ENCODE measurements at regions not wholly inside any gene's neighbourhood (a gene's known extent, or its start where the extent isn't known, plus 50 kb on each side); places are given as distances from the start of the nearest gene placed in this dataset.
"Not testable (repeated sequence)": the region's sequence is repeated elsewhere in the genome, so short reads cannot be mapped to it uniquely, and the experiment has no call there.

DNA sequence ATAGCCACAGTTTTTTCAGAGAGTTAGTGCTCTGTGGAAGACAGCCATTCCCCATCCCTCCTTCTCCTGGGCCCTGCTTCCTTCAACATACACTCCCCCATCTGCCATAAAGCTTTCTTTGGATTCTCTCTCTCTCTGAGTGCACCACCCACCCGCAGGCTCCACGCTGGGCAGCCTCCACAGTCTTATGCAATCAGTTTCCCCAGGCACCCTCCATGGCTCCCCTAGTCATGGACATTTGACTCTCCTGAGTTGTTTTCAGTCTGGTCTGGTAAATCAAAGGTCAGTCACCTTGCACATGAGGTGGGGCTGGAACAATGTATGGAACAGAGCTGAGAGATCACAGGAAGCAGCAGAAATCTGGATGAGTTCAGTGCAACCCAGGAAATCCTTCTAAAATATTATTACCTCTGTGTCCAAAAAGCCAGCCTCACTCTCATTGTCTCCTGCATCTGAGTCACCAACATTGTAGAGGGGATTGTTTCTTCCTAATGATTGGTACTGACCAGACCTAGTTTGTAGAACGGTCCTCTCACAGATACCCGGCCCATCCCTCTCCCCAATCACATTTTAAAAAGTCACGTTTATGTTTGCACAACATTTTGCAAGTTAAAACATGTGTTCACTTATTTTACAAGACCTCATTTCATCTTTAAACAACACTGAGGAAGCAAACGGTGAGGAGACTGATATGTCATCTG is 70.1 kb downstream of the CYCS start:
- no peaks in the 10 kb centered on the region for H3K36me3 ChIP-seq (ENCODE audit: control insufficient read depth in 5 of 5, insufficient read depth in 5 of 5, low read length in 5 of 5)
- H3K27me3 ChIP-seq (ENCODE audit: control insufficient read depth in 5 of 5, insufficient read depth in 4 of 5, low read length in 5 of 5): peaks cover 0 to 8% (median 3%) of the 10 kb centered on the region in 5 donors
- H3K4me3 ChIP-seq (ENCODE audit: low read depth in 1 of 5, low read length in 5 of 5): no peak overlapping the region
- peaks cover 0 to 2% (median 0%) of the 10 kb centered on the region in 5 donors for H3K9me3 ChIP-seq (ENCODE audit: control insufficient read depth in 5 of 5, low read length in 5 of 5)
- no peak overlapping the region for H3K27ac ChIP-seq (ENCODE audit: low read depth, low read length)
- no peak overlapping the region for H3K9ac ChIP-seq (ENCODE audit: low read length in 5 of 5)
- no peaks in the 10 kb centered on the region for H3K4me1 ChIP-seq (ENCODE audit: control insufficient read depth in 5 of 5, insufficient read depth in 5 of 5, low read length in 5 of 5)

DNA sequence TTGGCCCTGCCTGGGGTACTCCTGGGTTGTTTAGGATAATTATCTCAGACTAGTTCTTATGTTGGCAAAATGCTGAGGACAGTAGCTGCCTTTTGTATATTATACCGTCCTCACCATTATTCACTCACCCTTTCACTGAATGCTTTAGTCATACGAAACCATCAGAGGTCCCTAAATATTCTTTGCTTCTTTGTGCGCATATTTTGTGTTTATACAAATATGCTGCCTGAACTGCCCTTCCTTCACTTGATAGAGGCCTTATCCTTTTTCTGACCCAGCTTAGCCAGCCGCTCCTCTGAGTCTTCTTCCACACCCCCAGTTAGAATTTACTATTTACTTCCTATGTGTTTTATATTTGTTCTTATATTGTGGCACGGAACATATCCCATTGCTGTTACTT is 70.2 kb upstream of the OSBPL3 start:
- Histone ChIP-seq H3K4me1 (ENCODE audit: control insufficient read depth in 5 of 5, insufficient read depth in 5 of 5, low read length in 5 of 5) (no peaks in the 10 kb centered on the region), H3K4me3 (ENCODE audit: low read depth in 1 of 5, low read length in 5 of 5) (no peak overlapping the region), H3K27ac (ENCODE audit: low read depth, low read length) (no peak overlapping the region), H3K27me3 (ENCODE audit: control insufficient read depth in 5 of 5, insufficient read depth in 4 of 5, low read length in 5 of 5) (peaks cover 0 to 4% (median 0%) of the 10 kb centered on the region in 5 donors), H3K9me3 (ENCODE audit: control insufficient read depth in 5 of 5, low read length in 5 of 5) (no peaks in the 10 kb centered on the region), H3K9ac (ENCODE audit: low read length in 5 of 5) (no peak overlapping the region), H3K36me3 (ENCODE audit: control insufficient read depth in 5 of 5, insufficient read depth in 5 of 5, low read length in 5 of 5) (no peaks in the 10 kb centered on the region)

DNA sequence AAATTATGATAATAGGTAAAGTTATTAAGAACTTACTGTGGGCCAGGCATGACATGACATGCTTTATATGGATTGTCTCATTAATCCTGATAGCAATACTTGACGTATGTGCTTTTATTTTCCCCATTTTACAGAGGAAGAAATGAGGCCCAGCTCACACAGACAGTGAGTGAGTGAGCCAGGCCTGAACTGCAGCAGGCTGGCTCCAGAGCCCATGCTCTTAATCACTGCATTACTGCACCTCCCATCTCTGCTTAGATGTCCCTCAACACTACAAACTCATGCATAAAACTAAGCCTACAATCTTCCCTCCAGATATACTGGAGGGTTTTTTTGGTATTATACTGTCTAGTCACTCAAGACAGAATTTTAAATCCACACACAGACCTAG is 68.5 kb upstream of the OSBPL3 start:
- Histone ChIP-seq H3K4me3 (ENCODE audit: low read depth in 1 of 5, low read length in 5 of 5) (no peak overlapping the region), H3K4me1 (ENCODE audit: control insufficient read depth in 5 of 5, insufficient read depth in 5 of 5, low read length in 5 of 5) (no peaks in the 10 kb centered on the region), H3K27me3 (ENCODE audit: control insufficient read depth in 5 of 5, insufficient read depth in 4 of 5, low read length in 5 of 5) (no peaks in the 10 kb centered on the region), H3K9ac (ENCODE audit: low read length in 5 of 5) (no peak overlapping the region), H3K36me3 (ENCODE audit: control insufficient read depth in 5 of 5, insufficient read depth in 5 of 5, low read length in 5 of 5) (no peaks in the 10 kb centered on the region), H3K27ac (ENCODE audit: low read depth, low read length) (no peak overlapping the region), H3K9me3 (ENCODE audit: control insufficient read depth in 5 of 5, low read length in 5 of 5) (no peaks in the 10 kb centered on the region)

DNA sequence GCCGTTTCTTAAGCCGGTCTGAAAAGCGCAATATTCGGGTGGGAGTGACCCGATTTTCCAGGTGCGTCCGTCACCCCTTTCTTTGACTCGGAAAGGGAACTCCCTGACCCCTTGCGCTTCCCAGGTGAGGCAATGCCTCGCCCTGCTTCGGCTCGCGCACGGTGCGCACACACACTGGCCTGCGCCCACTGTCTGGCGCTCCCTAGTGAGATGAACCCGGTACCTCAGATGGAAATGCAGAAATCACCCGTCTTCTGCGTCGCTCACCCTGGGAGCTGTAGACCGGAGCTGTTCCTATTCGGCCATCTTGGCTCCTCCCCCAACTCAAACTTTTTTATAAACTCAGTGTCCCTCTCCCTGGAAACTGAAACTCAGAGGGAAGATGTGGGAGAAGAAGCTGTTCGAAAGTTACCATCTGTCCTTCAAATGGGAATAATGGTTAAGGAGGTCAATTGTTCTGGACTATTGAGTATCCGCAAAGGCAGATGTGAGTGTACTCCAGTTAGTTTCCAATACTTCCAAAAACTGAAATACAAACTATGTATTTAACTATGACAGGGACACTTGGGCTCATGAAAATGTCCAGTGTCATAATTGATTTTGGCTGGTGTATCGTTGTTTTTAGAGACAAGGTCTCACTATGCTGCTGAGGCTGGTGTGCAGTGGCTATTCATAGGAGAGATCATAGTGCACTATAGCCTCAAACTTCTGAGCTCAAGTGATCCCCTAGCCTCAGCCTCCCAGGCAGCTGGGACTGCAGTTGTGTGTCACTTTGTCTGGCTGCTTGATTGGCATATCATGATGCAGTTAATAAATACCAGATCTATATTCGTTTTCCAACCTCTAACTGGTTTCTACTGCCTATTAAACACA is 67.8 kb upstream of the OSBPL3 start:
- H3K4me3 ChIP-seq (ENCODE audit: low read depth in 1 of 5, low read length in 5 of 5); H3K27ac ChIP-seq (ENCODE audit: low read depth, low read length); H3K9ac ChIP-seq (ENCODE audit: low read length in 5 of 5); H3K4me1 ChIP-seq (ENCODE audit: control insufficient read depth in 5 of 5, insufficient read depth in 5 of 5, low read length in 5 of 5); H3K27me3 ChIP-seq (ENCODE audit: control insufficient read depth in 5 of 5, insufficient read depth in 4 of 5, low read length in 5 of 5); H3K9me3 ChIP-seq (ENCODE audit: control insufficient read depth in 5 of 5, low read length in 5 of 5); H3K36me3 ChIP-seq (ENCODE audit: control insufficient read depth in 5 of 5, insufficient read depth in 5 of 5, low read length in 5 of 5): not testable (repeated sequence)

DNA sequence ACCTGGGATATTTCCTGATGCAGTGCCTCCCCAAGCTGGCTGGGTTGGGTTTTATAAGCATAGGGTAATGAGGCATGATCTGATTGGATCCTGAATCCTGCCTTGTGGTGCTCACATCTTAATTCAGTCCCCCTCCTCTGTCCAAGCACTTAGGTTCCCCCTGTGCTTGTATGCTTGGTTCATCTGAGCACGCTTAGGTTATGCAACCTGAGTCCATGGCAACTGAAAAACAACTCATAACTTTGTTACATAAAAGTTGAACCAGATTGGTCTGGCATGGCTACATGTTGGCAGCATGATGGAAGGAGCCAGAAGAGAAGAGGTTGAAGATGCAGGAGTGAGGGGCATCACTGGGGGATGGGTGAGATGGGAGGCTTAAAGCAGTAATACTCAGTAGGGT is 57.3 kb upstream of the OSBPL3 start:
- H3K9me3 ChIP-seq (ENCODE audit: control insufficient read depth in 5 of 5, low read length in 5 of 5): peaks cover 0 to 12% (median 3%) of the 10 kb centered on the region in 5 donors
- H3K27ac ChIP-seq (ENCODE audit: low read depth, low read length): no peak overlapping the region
- H3K27me3 ChIP-seq (ENCODE audit: control insufficient read depth in 5 of 5, insufficient read depth in 4 of 5, low read length in 5 of 5): no peaks in the 10 kb centered on the region
- H3K4me1 ChIP-seq (ENCODE audit: control insufficient read depth in 5 of 5, insufficient read depth in 5 of 5, low read length in 5 of 5): no peaks in the 10 kb centered on the region
- no peaks in the 10 kb centered on the region for H3K36me3 ChIP-seq (ENCODE audit: control insufficient read depth in 5 of 5, insufficient read depth in 5 of 5, low read length in 5 of 5)
- no peak overlapping the region for H3K4me3 ChIP-seq (ENCODE audit: low read depth in 1 of 5, low read length in 5 of 5)
- H3K9ac ChIP-seq (ENCODE audit: low read length in 5 of 5): no peak overlapping the region

DNA sequence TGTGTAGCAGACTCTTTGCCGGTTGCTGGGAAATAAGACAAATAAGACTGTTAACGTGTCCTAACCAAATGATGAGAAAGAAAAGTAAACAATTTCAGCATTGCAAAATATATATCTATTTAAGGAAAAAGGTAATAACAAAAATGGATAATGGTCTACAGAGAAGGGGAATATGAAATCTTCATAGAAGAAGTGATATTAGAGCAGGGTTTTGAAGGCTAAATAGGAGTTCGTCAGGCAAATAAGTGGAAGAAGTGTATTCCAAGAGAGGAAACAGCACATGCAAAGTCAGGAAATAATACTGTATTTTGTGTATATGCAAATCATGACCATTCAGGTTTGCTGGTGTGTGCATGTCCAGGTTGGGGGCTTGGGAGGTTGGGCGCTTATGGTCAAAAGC is 55.3 kb upstream of the OSBPL3 start:
- no peaks in the 10 kb centered on the region for H3K36me3 ChIP-seq (ENCODE audit: control insufficient read depth in 5 of 5, insufficient read depth in 5 of 5, low read length in 5 of 5)
- H3K27me3 ChIP-seq (ENCODE audit: control insufficient read depth in 5 of 5, insufficient read depth in 4 of 5, low read length in 5 of 5): no peaks in the 10 kb centered on the region
- H3K4me1 ChIP-seq (ENCODE audit: control insufficient read depth in 5 of 5, insufficient read depth in 5 of 5, low read length in 5 of 5): no peaks in the 10 kb centered on the region
- H3K27ac ChIP-seq (ENCODE audit: low read depth, low read length): no peak overlapping the region
- no peak overlapping the region for H3K9ac ChIP-seq (ENCODE audit: low read length in 5 of 5)
- H3K4me3 ChIP-seq (ENCODE audit: low read depth in 1 of 5, low read length in 5 of 5): no peak overlapping the region
- peaks cover 0 to 12% (median 3%) of the 10 kb centered on the region in 5 donors for H3K9me3 ChIP-seq (ENCODE audit: control insufficient read depth in 5 of 5, low read length in 5 of 5)

DNA sequence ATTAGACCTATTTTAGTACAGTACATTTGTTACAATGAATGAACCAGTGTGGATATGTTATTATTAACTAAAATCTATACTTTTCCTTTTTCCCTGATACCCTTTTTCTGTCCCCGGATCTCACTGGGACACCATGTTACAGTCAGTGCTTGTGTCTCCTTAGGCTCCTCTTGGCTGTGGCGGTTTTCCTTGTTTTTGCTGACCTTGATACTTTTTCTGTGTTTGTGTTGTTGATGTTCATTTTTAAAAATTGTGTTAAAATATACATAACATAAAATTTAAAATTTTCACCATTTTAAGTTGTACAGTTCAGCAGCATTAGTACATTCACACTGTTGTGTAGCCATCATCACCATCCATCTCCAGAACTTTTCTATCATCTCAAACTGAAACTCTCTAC is 54.2 kb upstream of the OSBPL3 start:
- Histone ChIP-seq H3K4me1 (ENCODE audit: control insufficient read depth in 5 of 5, insufficient read depth in 5 of 5, low read length in 5 of 5) (no peaks in the 10 kb centered on the region), H3K36me3 (ENCODE audit: control insufficient read depth in 5 of 5, insufficient read depth in 5 of 5, low read length in 5 of 5) (no peaks in the 10 kb centered on the region), H3K9ac (ENCODE audit: low read length in 5 of 5) (no peak overlapping the region), H3K9me3 (ENCODE audit: control insufficient read depth in 5 of 5, low read length in 5 of 5) (peaks cover 0 to 12% (median 3%) of the 10 kb centered on the region in 5 donors), H3K27ac (ENCODE audit: low read depth, low read length) (no peak overlapping the region), H3K27me3 (ENCODE audit: control insufficient read depth in 5 of 5, insufficient read depth in 4 of 5, low read length in 5 of 5) (no peaks in the 10 kb centered on the region), H3K4me3 (ENCODE audit: low read depth in 1 of 5, low read length in 5 of 5) (no peak overlapping the region)

DNA sequence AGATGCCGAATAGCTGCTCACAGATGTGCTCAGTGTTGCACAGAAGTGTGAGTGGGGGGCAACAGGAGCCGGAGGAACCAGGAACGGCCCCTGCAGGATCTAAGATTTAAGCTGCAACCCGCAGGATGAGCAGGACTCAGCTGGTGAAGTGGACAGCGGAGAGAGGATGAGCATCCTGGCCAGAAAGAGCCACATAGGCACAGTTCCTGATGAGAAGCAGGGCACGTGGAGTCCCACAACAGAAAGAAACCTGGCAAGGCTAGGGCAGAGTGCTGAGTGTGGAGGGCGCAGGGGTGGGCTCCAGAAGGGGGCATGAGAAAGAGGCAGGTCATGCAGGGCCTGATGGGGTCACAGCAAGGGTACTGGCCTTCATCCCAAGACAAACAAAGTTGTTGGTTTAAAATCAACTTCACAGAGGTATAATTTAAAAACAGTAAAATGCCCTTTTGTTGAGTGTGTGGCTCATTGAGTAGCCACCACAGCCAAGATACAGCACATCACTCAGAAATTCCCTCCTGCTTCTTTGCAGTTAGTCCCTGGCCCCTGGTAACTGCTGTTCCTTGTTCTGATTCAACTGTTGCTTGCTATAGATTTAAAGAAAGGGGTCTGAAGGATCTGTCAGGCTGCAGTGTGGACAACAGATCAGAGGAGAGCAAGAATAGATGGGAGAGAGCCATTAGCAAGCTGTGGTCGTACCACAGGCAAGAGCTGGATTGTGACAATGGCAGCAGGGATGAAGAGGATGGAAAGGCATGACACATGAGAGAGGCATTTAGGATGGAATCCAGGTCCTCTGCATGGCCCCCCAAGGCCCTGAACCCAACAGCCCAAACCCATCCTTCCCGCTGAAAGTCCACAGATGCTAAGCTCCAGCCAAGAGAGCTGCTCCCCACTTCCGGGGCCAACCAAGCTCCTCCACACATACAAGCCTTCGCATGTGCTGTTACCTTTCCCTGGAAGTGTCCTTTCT is 53.1 kb upstream of the OSBPL3 start:
- Histone ChIP-seq H3K27me3 (ENCODE audit: control insufficient read depth in 5 of 5, insufficient read depth in 4 of 5, low read length in 5 of 5) (no peaks in the 10 kb centered on the region), H3K9me3 (ENCODE audit: control insufficient read depth in 5 of 5, low read length in 5 of 5) (peaks cover 0 to 12% (median 3%) of the 10 kb centered on the region in 5 donors), H3K9ac (ENCODE audit: low read length in 5 of 5) (no peak overlapping the region), H3K4me3 (ENCODE audit: low read depth in 1 of 5, low read length in 5 of 5) (no peak overlapping the region), H3K27ac (ENCODE audit: low read depth, low read length) (no peak overlapping the region), H3K36me3 (ENCODE audit: control insufficient read depth in 5 of 5, insufficient read depth in 5 of 5, low read length in 5 of 5) (no peaks in the 10 kb centered on the region), H3K4me1 (ENCODE audit: control insufficient read depth in 5 of 5, insufficient read depth in 5 of 5, low read length in 5 of 5) (no peaks in the 10 kb centered on the region)

DNA sequence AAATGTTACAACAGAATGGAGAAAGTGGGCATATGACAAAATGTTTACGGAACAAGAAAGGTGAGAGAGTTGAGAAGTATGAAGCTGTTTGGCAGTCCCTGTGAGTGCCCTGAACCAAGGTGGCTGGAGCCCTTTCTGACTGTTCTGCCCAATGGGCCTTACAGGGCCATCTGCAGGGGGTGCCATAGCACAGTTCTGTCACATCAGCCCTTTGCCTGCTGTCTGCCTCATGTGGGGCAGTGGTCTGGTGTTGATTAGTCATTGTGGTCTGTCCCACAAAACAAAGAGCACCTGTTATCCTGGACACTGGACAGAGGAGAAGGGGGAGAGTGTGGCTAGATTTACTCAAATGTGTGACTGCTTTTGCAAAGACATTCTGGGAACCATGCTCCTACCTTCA is 51.5 kb upstream of the OSBPL3 start:
- Histone ChIP-seq H3K9me3 (ENCODE audit: control insufficient read depth in 5 of 5, low read length in 5 of 5) (peaks cover 0 to 12% (median 3%) of the 10 kb centered on the region in 5 donors), H3K27me3 (ENCODE audit: control insufficient read depth in 5 of 5, insufficient read depth in 4 of 5, low read length in 5 of 5) (peaks cover 0 to 5% (median 0%) of the 10 kb centered on the region in 5 donors), H3K9ac (ENCODE audit: low read length in 5 of 5) (no peak overlapping the region), H3K36me3 (ENCODE audit: control insufficient read depth in 5 of 5, insufficient read depth in 5 of 5, low read length in 5 of 5) (no peaks in the 10 kb centered on the region), H3K27ac (ENCODE audit: low read depth, low read length) (no peak overlapping the region), H3K4me3 (ENCODE audit: low read depth in 1 of 5, low read length in 5 of 5) (no peak overlapping the region), H3K4me1 (ENCODE audit: control insufficient read depth in 5 of 5, insufficient read depth in 5 of 5, low read length in 5 of 5) (no peaks in the 10 kb centered on the region)
